ENCODE measurements at regions not wholly inside any gene's neighbourhood (a gene's known extent, or its start where the extent isn't known, plus 50 kb on each side); places are given as distances from the start of the nearest gene placed in this dataset.
A peak's percentile ranks its signal among the peaks of the same experiment; 100 is the strongest.

GRCh38 chr13:99663185-99663825, 162.0 kb downstream of the TM9SF2 start:
- DNase-seq (ENCODE audit: low spot score) = no peak

- no peak for DNase-seq (ENCODE audit: low spot score)
These were observed 161.4 kb downstream of the TM9SF2 start for GRCh38 chr13:99662678-99663077.

- no peak for DNase-seq (ENCODE audit: low spot score)
These were observed 160.5 kb downstream of the TM9SF2 start for GRCh38 chr13:99661791-99662190.

- DNase-seq (ENCODE audit: low spot score) = no peak
These were observed 158.7 kb downstream of the TM9SF2 start for GRCh38 chr13:99659866-99660554.

- no peak for DNase-seq (ENCODE audit: low spot score)
These were observed 158.0 kb downstream of the TM9SF2 start for GRCh38 chr13:99659226-99659625.

- peak; percentile 32 for DNase-seq (ENCODE audit: low spot score)
These were observed 157.2 kb downstream of the TM9SF2 start for GRCh38 chr13:99658261-99658991.

- DNase-seq (ENCODE audit: low spot score) = no peak
These were observed 156.6 kb downstream of the TM9SF2 start for GRCh38 chr13:99657848-99658260.

GRCh38 chr13:99656844-99657381, 155.6 kb downstream of the TM9SF2 start:
- DNase-seq (ENCODE audit: low spot score) = no peak

- peak; percentile 60 for DNase-seq (ENCODE audit: low spot score)
These were observed 154.9 kb downstream of the TM9SF2 start for GRCh38 chr13:99656092-99656745.

- DNase-seq (ENCODE audit: low spot score) = no peak
These were observed 154.2 kb downstream of the TM9SF2 start for GRCh38 chr13:99655351-99656091.

GRCh38 chr13:99654076-99654475, 152.8 kb downstream of the TM9SF2 start:
- DNase-seq (ENCODE audit: low spot score) = no peak

GRCh38 chr13:99653526-99653925, 152.3 kb downstream of the TM9SF2 start:
- DNase-seq (ENCODE audit: low spot score) = no peak

- no peak for DNase-seq (ENCODE audit: low spot score)
These were observed 151.6 kb downstream of the TM9SF2 start for GRCh38 chr13:99652901-99653300.

GRCh38 chr13:99652141-99652540, 150.9 kb downstream of the TM9SF2 start:
- DNase-seq (ENCODE audit: low spot score) = no peak

- DNase-seq (ENCODE audit: low spot score) = no peak
These were observed 149.7 kb downstream of the TM9SF2 start for GRCh38 chr13:99651016-99651415.

- DNase-seq (ENCODE audit: low spot score) = no peak
These were observed 149.1 kb downstream of the TM9SF2 start for GRCh38 chr13:99650410-99650809.

GRCh38 chr13:99648927-99649326, 147.7 kb downstream of the TM9SF2 start:
- DNase-seq (ENCODE audit: low spot score) = no peak

- no peak for DNase-seq (ENCODE audit: low spot score)
These were observed 146.9 kb downstream of the TM9SF2 start for GRCh38 chr13:99648066-99648665.

GRCh38 chr13:99647596-99647985, 146.3 kb downstream of the TM9SF2 start:
- no peak for DNase-seq (ENCODE audit: low spot score)

GRCh38 chr13:99646866-99647595, 145.8 kb downstream of the TM9SF2 start:
- no peak for DNase-seq (ENCODE audit: low spot score)

- DNase-seq (ENCODE audit: low spot score) = no peak
These were observed 141.6 kb downstream of the TM9SF2 start for GRCh38 chr13:99642841-99643240.

All from hepatic stellate cell (primary cell).